MM.1S (cell line): ENCODE measurements at regions not wholly inside any gene's neighbourhood (a gene's known extent, or its start where the extent isn't known, plus 50 kb on each side); places are given as distances from the start of the nearest gene placed in this dataset.

Experiments used
- EZH2 ChIP-seq: fragments of 300-600 bp; sonication (generic); optimal IDR thresholded peaks from 2 replicates; pipeline ENCODE3; 2017; ENCODE audit warnings: low read depth, mild to moderate bottlenecking, antibody characterized with exemption, low read length, mixed read lengths
- TF ChIP-seq, protein P1 (sequence below): fragments of 300-600 bp; sonication (generic); IDR thresholded peaks from 2 replicates; pipeline ENCODE4 v1.5.1; 2016; ENCODE audit warnings: antibody characterized with exemption, low read length, mixed read lengths

DNA sequence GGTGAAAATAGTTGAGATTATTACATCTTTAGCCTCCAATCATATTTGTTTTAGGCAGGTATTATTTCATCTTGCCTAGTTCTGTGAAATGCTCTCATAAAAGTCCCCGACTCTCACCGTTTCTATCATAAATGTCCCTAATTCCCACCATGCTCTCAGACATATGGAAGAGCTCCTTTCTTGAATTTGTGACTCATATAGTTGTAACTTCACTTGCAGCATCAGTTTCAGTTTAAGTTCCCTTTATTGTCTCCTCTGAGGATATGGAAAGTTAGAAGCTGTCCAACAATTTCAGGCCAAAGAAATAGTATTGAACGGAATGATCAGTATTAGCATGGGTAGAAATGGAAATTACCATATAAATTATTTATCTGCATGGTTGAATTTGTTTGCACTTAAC is 187.5 kb upstream of the NR4A3 start:
- TF ChIP-seq, protein P1, sequence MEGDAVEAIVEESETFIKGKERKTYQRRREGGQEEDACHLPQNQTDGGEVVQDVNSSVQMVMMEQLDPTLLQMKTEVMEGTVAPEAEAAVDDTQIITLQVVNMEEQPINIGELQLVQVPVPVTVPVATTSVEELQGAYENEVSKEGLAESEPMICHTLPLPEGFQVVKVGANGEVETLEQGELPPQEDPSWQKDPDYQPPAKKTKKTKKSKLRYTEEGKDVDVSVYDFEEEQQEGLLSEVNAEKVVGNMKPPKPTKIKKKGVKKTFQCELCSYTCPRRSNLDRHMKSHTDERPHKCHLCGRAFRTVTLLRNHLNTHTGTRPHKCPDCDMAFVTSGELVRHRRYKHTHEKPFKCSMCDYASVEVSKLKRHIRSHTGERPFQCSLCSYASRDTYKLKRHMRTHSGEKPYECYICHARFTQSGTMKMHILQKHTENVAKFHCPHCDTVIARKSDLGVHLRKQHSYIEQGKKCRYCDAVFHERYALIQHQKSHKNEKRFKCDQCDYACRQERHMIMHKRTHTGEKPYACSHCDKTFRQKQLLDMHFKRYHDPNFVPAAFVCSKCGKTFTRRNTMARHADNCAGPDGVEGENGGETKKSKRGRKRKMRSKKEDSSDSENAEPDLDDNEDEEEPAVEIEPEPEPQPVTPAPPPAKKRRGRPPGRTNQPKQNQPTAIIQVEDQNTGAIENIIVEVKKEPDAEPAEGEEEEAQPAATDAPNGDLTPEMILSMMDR, result no peak
- no peak for TF ChIP-seq EZH2
